ENCODE measurements at regions not wholly inside any gene's neighbourhood (a gene's known extent, or its start where the extent isn't known, plus 50 kb on each side); places are given as distances from the start of the nearest gene placed in this dataset.

- 91% methylated on average over 4 of the region's 4 CpGs; no CpG with 5 or more reads in 1 of the 2 experiments for WGBS, 2 experiments (ENCODE audit: extremely low coverage in 1 of 2, insufficient coverage in 1 of 2, insufficient read length in 1 of 2, insufficient replicate concordance in 2 of 2, low coverage in 1 of 2, low lambda C conversion rate in 2 of 2, missing lambda C conversion rate in 1 of 2)
- TF ChIP-seq TAF1 (IDR thresholded peaks at IDR 0.05; ENCODE audit: low read depth, low read length) = no peak
- peak; percentile 19 to 25; a peak in 3 of 4 replicates for TF ChIP-seq RAD21 (IDR thresholded peaks at IDR 0.05 in 1 of 2, conservative IDR thresholded peaks at IDR 0.05 in 1 of 2; ENCODE audit: low read depth in 2 of 2, low read length in 2 of 2)
- no peak overlapping the region for H4K5ac ChIP-seq (ENCODE audit: insufficient read length, low read depth, low read length)
- no peaks in the 10 kb centered on the region for H4K20me1 ChIP-seq (replicated peaks in 1 of 2; ENCODE audit: control insufficient read depth in 1 of 2, insufficient read depth in 2 of 2, low read length in 2 of 2)
- H3K4me2 ChIP-seq (ENCODE audit: insufficient read depth in 1 of 2, low read depth in 2 of 2, low read length in 2 of 2) = no peak overlapping the region
- DNase-seq (ENCODE audit: low read depth in 1 of 2, low spot score in 2 of 2) = no peak
- no peak overlapping the region for H3K4ac ChIP-seq (replicated peaks; ENCODE audit: insufficient read length, low read depth, low read length)
- H2BK15ac ChIP-seq (ENCODE audit: low read length) = no peak overlapping the region
- H3K79me1 ChIP-seq (ENCODE audit: low read depth, low read length) = no peaks in the 10 kb centered on the region
- no peak overlapping the region for H4K91ac ChIP-seq (replicated peaks; ENCODE audit: insufficient read length, low read length)
- no peak overlapping the region for H2AK5ac ChIP-seq (ENCODE audit: low read depth, low read length)
- ChIA-PET CTCF (ENCODE audit: partially characterized antibody) (interaction anchor here (0.6 to 1.9 kb wide), 5 partner anchors 9 to 1502 kb away, joined by 3 to 5 read pairs (median 3); no protein-coding TSS in a partner anchor), POLR2A (ENCODE audit: partially characterized antibody) (no interaction called here)
- H3K23me2 ChIP-seq (ENCODE audit: low read depth, low read length) = no peaks in the 10 kb centered on the region; the same call in 1 of the 2 replicates
- H3K79me2 ChIP-seq (ENCODE audit: control insufficient read depth in 1 of 2, insufficient read depth in 2 of 2, low read length in 2 of 2) = no peaks in the 10 kb centered on the region
- H3K56ac ChIP-seq (replicated peaks; ENCODE audit: insufficient read length, low read depth, low read length) = no peak overlapping the region
- H3K14ac ChIP-seq (ENCODE audit: insufficient read length) = no peak overlapping the region
- FAIRE-seq = no peak
- H3K27me3 ChIP-seq (replicated peaks in 1 of 4; ENCODE audit: control insufficient read depth in 3 of 4, extremely low read depth in 1 of 4, insufficient read depth in 3 of 4, low read length in 3 of 4) = no peaks in the 10 kb centered on the region
- no peak overlapping the region for H3K27ac ChIP-seq (ENCODE audit: low read depth, low read length)
- H3K36me3 ChIP-seq (ENCODE audit: control insufficient read depth in 2 of 4, insufficient read depth in 4 of 4, low read length in 3 of 4) = no peaks in the 10 kb centered on the region
- H2BK12ac ChIP-seq (ENCODE audit: low read depth, low read length) = no peak overlapping the region
- H3K9ac ChIP-seq (replicated peaks in 1 of 4; ENCODE audit: extremely low read depth in 1 of 4, low read depth in 3 of 4, low read length in 3 of 4) = no peak overlapping the region
- 0 out of 4 replicates have a peak, but pooled peaks cover 2% of the 10 kb centered on the region in 2 experiments for H3K9me3 ChIP-seq (ENCODE audit: insufficient read depth in 2 of 2, low read depth in 1 of 2, low read length in 1 of 2)
- no peak overlapping the region for H2BK5ac ChIP-seq (ENCODE audit: low read depth, low read length)
- H3K4me1 ChIP-seq (replicated peaks in 1 of 4; ENCODE audit: control insufficient read depth in 3 of 4, insufficient read depth in 4 of 4, low read length in 3 of 4) = peaks cover 0 to 6% (median 3%) of the 10 kb centered on the region in 4 experiments; a peak in 4 of 7 replicates
- H2BK20ac ChIP-seq (ENCODE audit: low read length) = no peak overlapping the region
- no peak overlapping the region for H3K18ac ChIP-seq (ENCODE audit: extremely low read depth, low read length)
- no peak overlapping the region for H2AFZ ChIP-seq (ENCODE audit: low read length)
- H2BK120ac ChIP-seq (replicated peaks; ENCODE audit: low read depth, low read length) = no peak overlapping the region
- no peak overlapping the region for H3K23ac ChIP-seq (ENCODE audit: insufficient read length)
- H4K8ac ChIP-seq (ENCODE audit: extremely low read depth, insufficient read depth, low read length) = no peak overlapping the region
- no peak overlapping the region for H3K4me3 ChIP-seq (ENCODE audit: extremely low read depth in 1 of 4, insufficient read depth in 2 of 4, low read depth in 3 of 4, low read length in 4 of 4)
Observed at GRCh38 chr2:5925604-5926003, 233.4 kb downstream of the SOX11 start.

Measured in H1 (cell line).